Right lobe of liver (tissue), 6 donors: ENCODE measurements at regions not wholly inside any gene's neighbourhood (a gene's known extent, or its start where the extent isn't known, plus 50 kb on each side); places are given as distances from the start of the nearest gene placed in this dataset.

ENCODE experiments used
- ATAC-seq, 4 donors: fragments of 200-7000 bp; cut with Tn5 transposase; one replicate each; pipeline ENCODE4 v1.9.1; 2020; ENCODE audit warnings: mild to moderate bottlenecking in 4 of 4, moderate library complexity in 4 of 4
- DNase-seq, 3 donors: peaks; one replicate each; pipeline ENCODE4 v3.0.0-alpha.2; 2020
- H3K27ac ChIP-seq, 3 donors: fragments of 200-600 bp; one replicate each; pipeline ENCODE4 v1.8.0; 2022
- H3K27me3 ChIP-seq, 2 donors: fragments of 200-600 bp; one replicate each; pipeline ENCODE4 v1.8.0; 2022
- H3K36me3 ChIP-seq, 4 donors: fragments of 200-600 bp; sonication (generic) in 1 of 4; one replicate each; pipeline versions ENCODE4 v1.5.1 to v1.8.0; 2017 to 2022; ENCODE audit warnings: control low read depth in 1 of 4
- H3K4me1 ChIP-seq, 4 donors: fragments of 200-600 bp; sonication (generic) in 1 of 4; one replicate each; pipeline versions ENCODE4 v1.5.1 to v1.8.0; 2017 to 2022; ENCODE audit warnings: control low read depth in 1 of 4
- H3K4me3 ChIP-seq, 3 donors: fragments of 200-600 bp; one replicate each; pipeline ENCODE4 v1.8.0; 2022
- H3K9me3 ChIP-seq, 4 donors: fragments of 200-600 bp; sonication (generic) in 1 of 4; one replicate each; pipeline versions ENCODE4 v1.5.1 to v1.8.0; 2017 to 2022; ENCODE audit warnings: control low read depth in 1 of 4
- POLR2A ChIP-seq: fragments of 450-650 bp; IDR thresholded peaks from one replicate; pipeline ENCODE4 v1.6.1; 2017; ENCODE audit warnings: antibody characterized with exemption, mild to moderate bottlenecking
- WGBS: methylation state at CpG from one replicate; pipeline ENCODE4 v1.1.6; 2018; ENCODE audit warnings: low coverage, low lambda C conversion rate; ENCODE audit not compliant: insufficient coverage; ENCODE audit errors: missing lambda C conversion rate; 5-methylcytosine and 5-hydroxymethylcytosine counted together
- intact Hi-C, 2 donors: fragments of 100-400 bp; cut with DNase I; formaldehyde crosslinking; loops; one replicate each; pipeline versions ENCODE4 v1.11.2 to v1.14.1; 2022
- TF ChIP-seq, protein P1 (sequence below), 4 donors: fragments of 200-600 bp in 3 of 4; fragments of 450-650 bp in 1 of 4; IDR thresholded peaks; one replicate each; pipeline versions ENCODE4 v1.5.1 to v1.8.0; 2016 to 2022; ENCODE audit warnings: antibody characterized with exemption in 4 of 4, mild to moderate bottlenecking in 2 of 4
- donor health status: DM: no; HTN: yes; CAD: no.
- donor health status: DM: no; HTN: no; CAD: no.
- donor health status: DM: no; HTN: no; CAD: no.
- donor health status: DM: no; HTN: yes; CAD: no.
- donor health status: DM: no; HTN: yes; CAD: no.

GRCh38 chr2:121902616-121903015, 147.2 kb downstream of the TSN start:
- no peaks in the 10 kb centered on the region for H3K27me3 ChIP-seq
- no peak overlapping the region for H3K27ac ChIP-seq
- DNase-seq (no peak), ATAC-seq (peak in 1 of 4 donors; percentile 11)
- TF ChIP-seq POLR2A: no peak
- TF ChIP-seq, protein P1, sequence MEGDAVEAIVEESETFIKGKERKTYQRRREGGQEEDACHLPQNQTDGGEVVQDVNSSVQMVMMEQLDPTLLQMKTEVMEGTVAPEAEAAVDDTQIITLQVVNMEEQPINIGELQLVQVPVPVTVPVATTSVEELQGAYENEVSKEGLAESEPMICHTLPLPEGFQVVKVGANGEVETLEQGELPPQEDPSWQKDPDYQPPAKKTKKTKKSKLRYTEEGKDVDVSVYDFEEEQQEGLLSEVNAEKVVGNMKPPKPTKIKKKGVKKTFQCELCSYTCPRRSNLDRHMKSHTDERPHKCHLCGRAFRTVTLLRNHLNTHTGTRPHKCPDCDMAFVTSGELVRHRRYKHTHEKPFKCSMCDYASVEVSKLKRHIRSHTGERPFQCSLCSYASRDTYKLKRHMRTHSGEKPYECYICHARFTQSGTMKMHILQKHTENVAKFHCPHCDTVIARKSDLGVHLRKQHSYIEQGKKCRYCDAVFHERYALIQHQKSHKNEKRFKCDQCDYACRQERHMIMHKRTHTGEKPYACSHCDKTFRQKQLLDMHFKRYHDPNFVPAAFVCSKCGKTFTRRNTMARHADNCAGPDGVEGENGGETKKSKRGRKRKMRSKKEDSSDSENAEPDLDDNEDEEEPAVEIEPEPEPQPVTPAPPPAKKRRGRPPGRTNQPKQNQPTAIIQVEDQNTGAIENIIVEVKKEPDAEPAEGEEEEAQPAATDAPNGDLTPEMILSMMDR (IDR thresholded peaks at IDR 0.05): no peak
- no peak overlapping the region for H3K4me3 ChIP-seq
- no peaks in the 10 kb centered on the region for H3K36me3 ChIP-seq
- 45% methylated on average over 3 of the region's 13 CpGs for WGBS
- intact Hi-C loops: no loop called here
- no peaks in the 10 kb centered on the region for H3K4me1 ChIP-seq
- H3K9me3 ChIP-seq: no peaks in the 10 kb centered on the region

DNA sequence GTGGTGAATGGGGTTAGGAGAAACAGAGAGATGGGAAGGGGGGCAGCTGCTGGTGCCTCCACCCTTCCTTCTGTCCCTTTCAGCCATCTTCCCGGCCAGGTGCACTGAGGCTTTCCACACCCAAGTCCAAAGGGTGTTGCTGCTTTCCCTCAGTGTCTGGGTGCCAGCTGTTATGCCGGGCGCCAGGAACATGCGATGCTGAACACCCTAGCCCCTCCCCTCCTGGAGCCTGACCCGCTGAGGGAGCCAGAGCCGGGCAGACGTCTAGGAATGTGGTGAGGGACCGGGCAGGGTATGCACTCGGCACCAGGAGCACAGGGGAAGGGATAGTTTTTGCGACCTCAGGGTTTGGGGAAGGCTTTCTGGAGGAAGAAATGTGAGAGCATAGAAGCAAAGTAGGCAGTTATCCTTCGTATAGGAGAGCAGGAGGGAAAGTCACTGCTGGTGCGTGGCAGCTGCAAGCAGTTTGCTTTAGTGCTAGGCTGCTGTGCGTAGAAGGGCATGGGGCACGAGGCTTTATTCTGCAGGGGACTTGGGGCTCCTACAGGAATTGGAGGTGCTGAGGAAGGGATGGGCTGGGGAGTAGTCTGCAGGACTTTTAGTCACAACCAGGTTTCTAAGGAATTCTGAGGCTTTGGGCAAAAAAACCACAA, 147.7 kb downstream of the TSN start:
- Histone ChIP-seq H3K9me3 (no peaks in the 10 kb centered on the region), H3K4me1 (no peaks in the 10 kb centered on the region), H3K4me3 (no peak overlapping the region), H3K27me3 (no peaks in the 10 kb centered on the region), H3K27ac (no peak overlapping the region), H3K36me3 (no peaks in the 10 kb centered on the region)
- ATAC-seq (no peak), DNase-seq (no peak)
- WGBS: 40% methylated on average over 7 of the region's 14 CpGs
- TF ChIP-seq, protein P1 (IDR thresholded peaks at IDR 0.05): no peak
- TF ChIP-seq POLR2A: no peak
- intact Hi-C loops: no loop called here

GRCh38 chr2:121904656-121905055, 149.2 kb downstream of the TSN start:
- intact Hi-C loops: no loop called here
- H3K4me1 ChIP-seq: no peaks in the 10 kb centered on the region
- H3K9me3 ChIP-seq: no peaks in the 10 kb centered on the region
- DNase-seq (no peak), ATAC-seq (no peak)
- no peak overlapping the region for H3K4me3 ChIP-seq
- TF ChIP-seq POLR2A: no peak
- TF ChIP-seq, protein P1 (IDR thresholded peaks at IDR 0.05): no peak
- no peaks in the 10 kb centered on the region for H3K27me3 ChIP-seq
- H3K36me3 ChIP-seq: no peaks in the 10 kb centered on the region
- no peak overlapping the region for H3K27ac ChIP-seq
- 88% methylated on average over 2 of the region's 2 CpGs for WGBS

GRCh38 chr2:121905201-121905600, 149.8 kb downstream of the TSN start:
- no peak overlapping the region for H3K4me3 ChIP-seq
- H3K36me3 ChIP-seq: no peaks in the 10 kb centered on the region
- TF ChIP-seq, protein P1 (IDR thresholded peaks at IDR 0.05): no peak
- TF ChIP-seq POLR2A: no peak
- H3K4me1 ChIP-seq: no peaks in the 10 kb centered on the region
- DNase-seq (no peak), ATAC-seq (no peak)
- no peaks in the 10 kb centered on the region for H3K27me3 ChIP-seq
- no peak overlapping the region for H3K27ac ChIP-seq
- H3K9me3 ChIP-seq: no peaks in the 10 kb centered on the region
- intact Hi-C loops: no loop called here
- 14% methylated on average over 1 of the region's 7 CpGs for WGBS

DNA sequence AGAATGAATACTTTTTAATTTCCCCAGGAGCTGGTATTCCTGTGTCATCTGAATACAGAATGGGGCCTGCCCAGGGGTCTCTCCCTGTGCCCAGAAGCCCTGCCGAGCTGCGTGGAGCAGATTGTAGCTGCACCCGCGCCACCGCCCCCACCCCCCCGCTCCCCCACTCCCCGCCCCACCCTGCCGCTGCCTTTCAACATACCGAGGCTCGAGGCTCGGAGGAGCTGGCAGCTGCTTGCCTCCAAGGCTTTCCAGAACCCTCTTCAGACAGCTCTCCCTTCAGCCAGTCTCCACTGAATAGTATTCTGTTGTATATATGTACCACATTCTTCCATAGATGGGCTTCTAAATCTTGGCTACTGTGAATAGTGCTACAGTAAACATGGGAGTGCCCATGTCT, 150.7 kb downstream of the TSN start:
- H3K4me1 ChIP-seq: no peaks in the 10 kb centered on the region
- no peak overlapping the region for H3K4me3 ChIP-seq
- no peaks in the 10 kb centered on the region for H3K9me3 ChIP-seq
- ATAC-seq (no peak), DNase-seq (no peak)
- 70% methylated on average over 2 of the region's 11 CpGs for WGBS
- no peaks in the 10 kb centered on the region for H3K36me3 ChIP-seq
- no peak for TF ChIP-seq POLR2A
- TF ChIP-seq, protein P1 (IDR thresholded peaks at IDR 0.05): no peak
- H3K27ac ChIP-seq: no peak overlapping the region
- intact Hi-C loops: no loop called here
- no peaks in the 10 kb centered on the region for H3K27me3 ChIP-seq
